GM19467 (cell line): ENCODE measurements at regions not wholly inside any gene's neighbourhood (a gene's known extent, or its start where the extent isn't known, plus 50 kb on each side); places are given as distances from the start of the nearest gene placed in this dataset.
"Not testable (repeated sequence)": the region's sequence is repeated elsewhere in the genome, so short reads cannot be mapped to it uniquely, and the experiment has no call there.

ENCODE experiments used
- ATAC-seq: cut with Tn5 transposase; IDR thresholded peaks from one replicate; pipeline ENCODE4 v1.9.1; 2021; ENCODE audit warnings: mild to moderate bottlenecking, moderate library complexity; ENCODE audit not compliant: unreplicated experiment

DNA sequence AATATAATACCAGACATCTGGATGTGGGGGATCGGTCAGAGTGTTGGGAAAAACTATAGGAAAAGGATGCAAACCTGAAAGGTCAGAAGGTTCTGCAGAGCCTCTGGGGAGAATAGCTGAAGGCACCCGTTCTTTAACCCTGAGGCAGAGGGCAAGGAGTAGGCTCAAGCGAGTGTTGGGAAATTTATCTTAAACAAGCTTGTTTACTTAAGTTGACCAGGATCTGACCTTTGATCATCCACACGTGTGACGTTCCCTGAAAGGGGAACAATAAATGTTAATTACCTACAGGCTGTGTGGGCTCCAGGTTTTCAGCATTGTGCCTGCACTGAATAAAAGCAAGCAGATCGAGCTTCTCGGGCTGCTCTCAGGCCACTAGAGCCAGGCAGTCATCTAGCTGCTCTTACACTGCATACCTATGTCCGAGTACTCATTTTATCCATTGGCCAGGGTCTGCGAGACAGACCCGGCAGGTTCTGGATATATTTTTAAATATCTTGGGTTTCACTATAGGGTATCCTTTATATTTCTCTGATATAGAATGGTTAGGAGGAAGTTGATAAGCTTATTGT is 400.6 kb upstream of the CHST9 start:
- ATAC-seq, result no peak

DNA sequence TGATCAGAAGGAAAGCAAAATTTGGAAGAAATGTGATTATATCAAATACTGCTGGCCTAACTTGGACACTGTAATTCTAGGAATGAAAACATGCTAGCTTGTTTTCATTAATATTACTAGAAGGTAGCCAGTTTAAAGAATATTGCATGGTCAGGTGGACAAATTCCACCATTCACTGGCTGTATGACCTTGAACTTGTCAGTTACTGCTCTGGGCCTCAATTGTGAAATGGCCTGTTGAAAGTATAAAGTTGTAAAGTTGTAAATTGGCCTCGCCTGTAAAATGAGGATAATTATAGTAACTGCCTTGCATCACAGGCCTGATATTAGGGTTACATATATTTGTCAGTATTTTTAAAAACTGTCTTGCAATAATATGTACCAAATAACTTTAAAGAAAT is 398.4 kb upstream of the CHST9 start:
- no peak for ATAC-seq

DNA sequence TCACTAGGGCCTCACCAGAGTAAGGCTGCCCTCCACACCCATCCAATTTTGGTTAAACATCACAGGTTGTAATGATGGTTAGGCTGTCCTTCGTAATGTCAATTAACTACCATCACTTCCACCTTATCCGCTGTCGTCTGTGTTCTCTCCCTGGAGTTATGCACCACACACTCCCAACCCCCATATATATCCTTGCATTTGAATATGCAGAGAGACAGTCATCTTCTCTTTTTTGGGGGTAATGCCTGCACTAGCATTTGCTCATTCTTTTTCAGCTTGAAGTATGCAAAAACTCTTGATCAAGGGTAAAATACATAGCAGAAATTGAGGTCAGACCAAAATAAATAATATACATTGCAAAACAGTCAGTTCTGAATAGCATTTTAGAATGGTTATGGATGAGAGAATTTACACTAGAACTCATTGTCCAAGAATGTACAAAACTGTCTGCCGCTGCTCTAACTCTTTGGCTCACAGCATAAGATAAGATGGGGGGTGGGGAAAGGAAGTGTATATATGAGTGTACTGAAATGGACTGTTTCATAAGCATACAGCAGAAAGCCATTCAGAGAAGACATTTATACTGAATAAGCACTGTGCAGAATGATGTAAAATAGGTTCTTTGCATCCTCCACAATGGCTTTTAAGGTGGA is 397.8 kb upstream of the CHST9 start:
- no peak for ATAC-seq

DNA sequence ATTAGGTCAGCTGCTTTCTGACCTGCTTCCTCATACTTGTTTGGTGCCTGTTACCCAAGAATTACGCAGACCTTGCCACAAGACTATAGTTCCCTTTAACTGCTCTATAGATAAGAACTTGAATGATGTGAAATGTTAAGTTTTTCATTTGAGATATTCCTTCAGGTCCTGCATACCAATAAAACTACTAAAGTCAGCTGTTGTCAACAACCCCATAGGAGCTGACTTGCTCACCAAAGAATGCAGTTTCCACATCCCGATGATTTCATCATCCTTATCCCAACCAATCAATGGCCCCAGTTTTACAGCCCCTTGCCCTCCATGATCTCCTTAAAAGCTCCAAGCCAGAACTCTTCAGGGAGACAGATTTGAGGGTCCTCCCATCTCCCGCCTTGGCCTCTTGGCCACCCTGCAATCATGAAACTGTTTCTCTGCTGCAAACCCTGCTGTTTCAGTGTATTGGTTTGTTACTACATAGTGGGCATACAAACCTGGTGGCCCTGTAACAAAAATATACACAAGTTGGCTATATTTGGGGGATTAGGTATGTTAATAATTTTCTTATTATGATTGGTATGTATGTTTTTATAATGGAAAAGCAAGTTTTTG is 396.3 kb upstream of the CHST9 start:
- no peak for ATAC-seq

DNA sequence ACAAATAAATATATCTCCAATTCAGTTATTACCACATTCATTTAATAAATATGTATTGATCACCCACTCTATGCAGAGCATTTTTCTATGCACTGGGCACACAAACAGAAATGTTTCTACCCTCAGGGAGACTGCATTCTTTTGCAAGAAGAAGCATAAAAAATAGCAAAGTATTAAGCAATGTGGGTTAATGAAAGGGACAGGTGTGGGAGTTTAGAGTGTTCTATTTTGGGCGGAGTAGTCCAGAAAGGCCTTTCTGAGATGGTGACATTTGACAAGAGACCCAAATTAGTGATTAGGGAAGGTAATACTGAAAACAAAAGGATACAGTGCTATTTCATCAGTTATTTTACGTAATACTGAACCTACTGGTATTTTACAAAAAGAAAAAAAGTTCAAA is 394.3 kb upstream of the CHST9 start:
- ATAC-seq, result no peak

DNA sequence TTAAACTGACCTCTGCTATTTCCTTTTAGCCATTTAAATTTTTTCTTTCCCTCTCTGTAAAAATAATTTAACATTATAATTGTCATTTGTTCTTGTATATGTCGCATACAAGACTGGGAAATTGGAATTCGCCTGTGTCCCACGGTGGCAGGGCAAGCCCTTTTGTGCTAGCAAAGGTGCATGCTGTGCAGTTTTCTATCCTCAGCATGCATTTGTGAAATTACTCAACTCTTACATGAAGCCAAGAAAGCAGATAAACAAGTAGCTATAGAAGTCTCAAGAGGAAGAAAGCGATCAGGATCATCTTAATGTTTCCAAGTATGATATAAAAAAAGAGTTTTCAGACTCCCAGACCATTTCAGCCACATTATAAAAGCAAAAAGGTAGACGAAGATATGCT is 392.6 kb upstream of the CHST9 start:
- ATAC-seq, result no peak

DNA sequence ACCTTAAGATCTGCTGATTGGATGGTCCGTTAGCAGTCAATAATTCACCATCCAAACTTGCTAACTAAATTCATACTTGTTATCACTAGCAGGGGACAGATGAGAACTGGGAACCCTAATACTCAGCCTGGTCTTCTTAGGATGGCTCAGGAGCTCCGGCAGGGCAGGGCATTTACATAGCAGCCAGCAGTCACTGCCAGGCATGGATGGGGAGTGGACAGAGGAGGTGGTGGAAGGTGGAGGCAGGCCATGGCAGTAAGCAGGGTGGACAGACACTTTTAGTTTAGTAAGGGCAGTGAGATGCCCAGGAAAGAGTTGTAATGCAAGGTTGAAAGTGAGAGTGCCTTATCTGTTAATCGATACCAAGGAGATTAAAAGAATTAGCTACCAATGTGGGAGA is 392.2 kb upstream of the CHST9 start:
- no peak for ATAC-seq

DNA sequence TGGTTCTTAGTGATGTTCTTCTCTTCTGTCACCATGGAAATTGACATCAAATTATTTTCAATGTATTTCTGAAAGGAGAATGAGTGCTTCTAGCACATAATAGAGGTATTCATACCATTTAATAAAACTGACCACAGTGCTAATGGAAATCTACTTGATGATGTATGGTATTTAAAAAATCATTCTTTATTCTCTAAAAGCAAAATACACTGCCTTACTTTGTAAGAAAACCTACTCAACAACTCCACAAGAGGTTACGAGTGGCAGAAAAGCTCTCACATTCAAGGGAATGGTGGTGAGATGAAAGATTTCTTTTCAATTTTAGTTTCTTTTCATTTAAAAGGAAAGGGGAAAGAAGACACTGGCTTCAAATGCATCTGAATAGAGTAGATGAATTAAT is 382.3 kb upstream of the CHST9 start:
- ATAC-seq, result no peak

DNA sequence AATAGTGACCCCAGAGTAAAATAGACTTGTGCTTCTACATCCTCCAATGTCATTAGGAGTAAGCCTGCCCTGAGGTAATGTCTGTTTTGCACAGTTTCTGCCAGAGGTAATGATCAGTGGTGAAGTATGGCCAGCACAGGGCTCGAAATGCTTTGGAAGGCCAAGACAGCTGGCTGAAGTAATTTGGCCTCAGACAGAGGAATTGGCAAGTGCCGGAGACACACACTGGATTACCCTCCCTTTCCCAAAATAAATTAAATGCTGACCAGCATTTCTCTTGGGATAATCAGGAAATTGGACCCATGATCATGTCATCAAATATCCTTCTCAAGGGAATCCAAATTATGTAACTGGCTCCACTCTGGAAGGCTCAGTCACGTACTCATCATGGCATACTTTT is 379.0 kb upstream of the CHST9 start:
- no peak for ATAC-seq

DNA sequence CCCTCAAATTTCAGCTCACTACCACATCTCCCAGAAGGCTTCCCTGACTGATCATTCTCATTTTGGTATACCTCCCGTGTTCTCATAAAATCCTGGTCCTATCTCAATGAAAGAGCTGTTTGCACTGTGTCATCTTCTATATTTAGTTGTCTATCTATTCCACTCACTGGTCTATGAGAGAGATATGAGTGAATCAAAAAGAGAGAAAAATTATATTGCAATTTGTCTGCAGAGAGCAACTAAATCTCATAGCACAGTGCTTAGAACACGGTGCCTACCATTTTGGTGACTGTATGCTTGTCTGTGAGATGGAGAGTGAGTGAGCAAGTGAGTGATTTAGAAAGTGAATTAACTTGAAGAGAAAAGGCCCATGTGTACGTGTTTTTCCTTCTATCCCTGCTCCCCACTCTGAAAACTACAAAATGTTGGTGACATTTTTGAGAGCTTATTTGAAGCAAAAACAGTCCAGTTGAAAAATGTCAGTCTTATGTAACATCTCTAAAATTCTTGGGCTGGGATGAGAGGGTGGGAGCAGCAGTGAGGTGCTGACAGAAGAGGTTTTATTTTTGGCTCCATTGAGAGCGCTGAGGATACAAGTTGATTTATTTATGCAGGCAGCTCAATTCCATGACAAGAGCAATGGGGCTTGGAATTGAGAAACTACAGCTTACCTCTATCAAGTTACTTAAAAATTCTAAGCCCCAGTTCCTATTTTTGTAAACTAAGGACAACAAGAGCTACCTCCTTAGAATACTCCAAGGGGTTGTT is 373.5 kb upstream of the CHST9 start:
- ATAC-seq, result no peak

DNA sequence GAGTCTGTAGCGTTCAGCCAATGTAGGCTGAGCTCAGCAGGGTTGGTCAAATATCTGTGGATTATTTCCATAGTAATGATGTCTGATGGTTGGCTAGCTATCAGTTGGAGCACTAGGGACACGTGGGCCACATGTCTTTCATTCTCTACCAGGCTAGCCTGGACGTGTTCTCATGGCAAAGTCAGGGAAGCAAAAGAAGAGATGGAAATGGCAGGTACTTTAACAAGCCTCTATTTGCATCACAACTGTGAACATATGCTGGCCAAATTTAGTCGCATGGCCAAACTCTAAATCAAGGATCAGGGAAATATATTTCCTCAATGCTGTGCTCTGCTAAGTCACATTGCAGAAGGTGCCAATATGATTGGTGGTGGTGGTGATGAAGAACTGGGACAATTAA is 371.6 kb upstream of the CHST9 start:
- no peak for ATAC-seq

DNA sequence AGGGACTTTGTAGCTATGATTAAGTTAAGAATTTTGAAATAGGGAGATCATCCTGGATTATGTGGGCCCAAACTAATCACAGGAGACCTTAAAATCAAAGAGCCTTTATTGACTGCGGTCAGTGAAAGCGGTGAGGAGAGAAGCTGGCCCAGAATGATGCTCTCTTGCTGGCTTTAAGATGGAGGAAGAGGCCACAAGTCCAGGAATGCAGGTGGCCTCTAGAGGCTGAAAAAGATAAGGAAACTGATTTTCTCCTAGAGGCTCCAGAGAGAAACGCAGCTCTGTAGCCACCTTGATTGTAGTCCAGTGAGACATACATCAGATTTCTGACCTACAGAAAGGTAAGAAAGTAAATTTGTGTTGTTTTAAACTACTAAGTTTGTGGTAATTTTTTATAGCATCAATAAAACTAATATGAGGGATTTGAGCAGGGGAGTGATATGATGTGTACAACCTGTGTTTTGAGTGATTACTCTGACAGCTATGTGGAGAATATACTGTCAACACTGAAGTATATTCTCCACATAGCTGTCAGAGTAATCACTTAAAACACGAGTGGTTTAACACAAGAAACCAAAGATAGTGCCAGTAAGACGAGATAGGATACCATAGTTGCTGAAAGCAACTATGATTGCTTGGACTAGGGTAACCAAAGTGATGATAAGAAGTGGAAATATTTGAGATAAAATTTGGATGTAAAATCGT is 364.4 kb upstream of the CHST9 start:
- ATAC-seq, result no peak

DNA sequence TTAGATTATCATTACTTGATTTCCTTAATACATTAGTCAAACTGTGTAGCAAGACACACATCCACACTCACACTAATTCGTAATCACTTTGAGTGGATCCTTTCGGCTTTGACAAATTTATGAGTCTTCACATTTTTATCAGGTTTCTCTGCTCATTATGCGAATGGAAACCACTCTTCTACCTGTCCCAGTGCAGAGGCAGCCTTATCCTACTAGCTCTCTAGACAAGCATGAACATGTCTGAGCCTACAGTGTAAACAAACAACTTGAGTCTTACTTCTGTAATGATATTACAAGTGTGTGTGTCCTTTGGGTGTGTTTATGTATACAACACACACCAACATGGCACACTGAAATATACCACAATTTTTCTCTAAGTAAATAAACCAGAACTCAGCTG is 361.9 kb upstream of the CHST9 start:
- ATAC-seq, result no peak

DNA sequence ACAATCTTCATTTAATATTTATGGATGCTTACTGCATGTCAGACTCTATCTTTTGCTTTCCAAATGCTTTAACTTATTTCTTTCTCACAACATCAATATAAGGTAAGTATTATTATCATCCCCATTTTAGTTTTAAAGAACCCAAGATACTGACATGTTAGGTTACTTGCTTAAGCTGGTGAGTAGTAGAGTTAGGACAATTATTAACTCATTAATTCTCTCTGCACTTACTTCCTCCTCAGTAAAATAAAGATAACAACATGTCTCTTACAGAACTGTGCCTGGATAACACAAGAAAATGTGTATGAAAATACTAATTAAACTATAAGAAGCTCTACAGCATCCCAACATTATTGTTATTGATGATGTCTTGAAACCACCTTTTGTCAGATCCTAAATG is 359.1 kb upstream of the CHST9 start:
- no peak for ATAC-seq

DNA sequence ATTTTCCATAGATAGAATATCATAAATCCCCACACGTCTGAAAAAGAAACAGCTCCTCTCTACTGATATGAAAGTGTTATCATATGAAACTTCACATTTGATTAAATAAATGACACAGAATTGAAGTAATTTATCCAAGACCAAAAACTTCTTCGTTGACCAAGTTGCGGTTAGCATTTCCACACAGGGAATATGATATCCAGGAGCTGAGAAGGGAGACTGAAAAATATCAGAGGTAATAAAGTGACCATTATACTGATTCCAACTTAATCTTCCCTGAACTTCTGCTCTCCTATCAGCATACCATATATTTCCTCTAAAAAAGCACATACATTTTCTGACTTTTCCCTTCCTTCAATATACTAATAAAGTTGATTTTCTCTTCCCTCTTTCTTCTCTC is 356.2 kb upstream of the CHST9 start:
- no peak for ATAC-seq

DNA sequence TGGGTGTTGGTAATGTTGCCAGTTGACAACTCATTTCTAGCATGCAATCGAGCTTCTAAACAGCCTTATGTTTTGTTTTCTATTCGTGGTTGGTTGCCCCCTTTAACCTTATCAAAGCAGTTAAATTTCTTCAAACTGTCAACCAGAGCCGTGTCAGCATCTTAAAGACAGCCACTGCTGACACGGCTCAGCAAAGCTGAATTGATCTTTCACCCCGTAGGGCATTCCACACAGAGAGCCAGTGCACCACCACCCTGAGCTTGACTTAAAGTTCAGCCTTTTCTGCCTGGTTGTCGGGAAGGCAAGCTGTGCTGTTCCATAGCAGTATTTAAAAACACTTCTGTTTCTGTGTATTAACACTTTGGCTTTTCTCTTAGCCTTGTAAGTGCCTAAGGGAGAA is 355.0 kb upstream of the CHST9 start:
- ATAC-seq, result no peak

DNA sequence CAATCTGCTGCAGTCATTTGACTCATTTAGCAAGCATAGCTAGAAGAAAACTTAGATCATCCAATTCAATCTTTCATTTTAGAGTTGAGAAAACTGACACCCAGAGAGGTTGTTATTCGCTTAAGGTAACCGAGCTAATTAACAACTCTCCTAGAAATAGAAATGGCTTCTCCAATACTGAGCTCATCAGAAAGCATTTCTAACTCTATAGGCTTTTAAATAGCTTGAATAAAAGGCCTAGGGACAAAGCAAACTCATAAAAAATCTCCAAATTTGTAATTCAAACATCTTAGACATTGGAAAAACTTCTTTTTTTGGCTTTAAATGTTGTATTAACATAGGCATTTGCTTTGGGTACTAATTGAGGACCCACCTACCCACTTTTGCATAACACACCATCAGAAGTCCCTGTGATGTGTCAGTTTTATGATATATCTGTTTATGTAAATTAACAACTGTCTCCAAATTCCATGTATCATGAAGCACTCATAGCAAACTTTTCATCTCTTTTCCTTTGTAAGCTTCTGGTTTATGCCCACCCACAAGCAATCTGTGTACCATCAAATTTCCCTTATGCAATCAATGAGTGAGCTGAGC is 343.9 kb upstream of the CHST9 start:
- no peak for ATAC-seq

DNA sequence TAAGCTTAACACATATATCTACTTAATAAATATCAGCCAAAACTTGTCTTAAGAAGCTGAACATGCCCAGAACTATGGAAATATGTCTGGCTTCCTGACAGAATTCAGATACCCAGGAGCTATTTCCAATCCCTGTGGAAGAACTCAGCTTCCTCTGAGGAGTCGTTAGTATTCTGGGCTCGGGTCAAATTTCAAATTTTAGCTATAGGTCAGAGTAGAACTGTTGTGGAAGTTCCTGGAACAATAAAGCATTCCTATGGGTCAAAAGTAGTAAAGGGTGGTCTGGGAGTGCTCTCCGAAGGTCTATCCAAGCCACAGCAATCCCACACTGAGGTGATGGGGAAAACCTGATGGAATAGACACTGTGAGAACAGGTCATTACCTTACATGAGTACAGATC is 342.7 kb upstream of the CHST9 start:
- ATAC-seq, result no peak

DNA sequence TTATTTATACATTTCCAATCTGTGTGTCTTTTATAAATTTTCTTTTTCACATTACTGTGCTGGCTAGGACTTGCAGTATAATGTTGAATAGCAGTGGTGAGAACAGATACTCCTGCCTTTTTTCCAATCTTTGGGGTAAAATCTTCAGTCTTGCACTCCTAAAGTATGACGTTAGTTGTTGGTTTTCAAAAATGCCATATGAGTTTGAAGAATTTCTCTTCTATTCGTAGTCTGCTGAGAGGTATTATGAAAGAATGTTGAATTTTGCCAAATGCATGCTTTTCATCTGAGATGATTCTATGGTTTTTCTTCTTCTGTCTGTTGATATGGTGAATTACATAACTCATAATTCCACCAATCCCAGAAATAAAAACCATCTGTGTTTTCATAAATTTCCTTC is 335.3 kb upstream of the CHST9 start:
- no peak for ATAC-seq

DNA sequence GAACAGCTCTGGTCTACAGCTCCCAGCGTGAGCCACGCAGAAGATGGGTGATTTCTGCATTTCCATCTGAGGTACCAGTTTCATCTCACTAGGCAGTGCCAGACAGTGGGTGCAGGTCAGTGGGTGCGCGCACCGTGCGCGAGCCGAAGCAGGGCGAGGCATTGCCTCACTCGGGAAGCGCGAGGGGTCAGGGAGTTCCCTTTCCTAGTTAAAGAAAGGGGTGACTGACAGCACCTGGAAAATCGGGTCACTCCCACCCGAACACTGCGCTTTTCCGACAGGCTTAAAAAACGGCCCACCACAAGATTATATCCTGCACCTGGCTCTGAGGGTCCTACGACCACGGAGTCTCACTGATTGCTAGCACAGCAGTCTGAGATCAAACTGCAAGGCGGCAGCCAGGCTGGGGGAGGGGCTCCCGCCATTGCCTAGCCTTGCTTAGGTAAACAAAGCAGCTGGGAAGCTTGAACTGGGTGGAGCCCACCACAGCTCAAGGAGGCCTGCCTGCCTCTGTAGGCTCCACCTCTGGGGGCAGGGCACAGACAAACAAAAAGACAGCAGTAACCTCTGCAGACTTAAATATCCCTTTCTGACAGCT is 325.0 kb upstream of the CHST9 start:
- not testable (repeated sequence) for ATAC-seq

DNA sequence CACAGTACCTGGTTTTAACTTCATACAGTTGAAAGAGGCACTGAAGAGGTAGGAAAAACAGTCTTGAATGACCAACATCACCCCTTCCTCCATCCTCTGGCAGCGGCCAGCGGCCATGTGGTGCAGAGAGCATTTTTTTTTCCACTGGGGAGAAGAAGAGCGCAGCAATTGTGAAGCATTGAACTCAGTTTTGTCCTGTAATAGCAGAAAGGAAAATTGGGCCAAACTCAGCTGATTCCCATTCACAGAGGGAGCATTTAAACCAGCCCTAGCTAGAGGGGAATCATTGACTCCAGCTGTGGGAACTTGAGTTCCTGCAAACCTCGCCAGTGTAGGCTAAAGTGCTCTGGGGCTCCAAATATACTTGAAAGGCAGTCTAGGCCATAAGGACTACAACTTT is 316.6 kb upstream of the CHST9 start:
- no peak for ATAC-seq
